OCI-LY1 (cell line): ENCODE measurements at regions not wholly inside any gene's neighbourhood (a gene's known extent, or its start where the extent isn't known, plus 50 kb on each side); places are given as distances from the start of the nearest gene placed in this dataset.

ENCODE experiments used
- H2AFZ ChIP-seq: fragments of 200-600 bp; sonication (generic), shearing (Covaris generic); 2 replicates; pipeline ENCODE4 v1.6.0; 2014; ENCODE audit warnings: antibody characterized with exemption, mild to moderate bottlenecking, low read length
- H3F3A ChIP-seq: fragments of 200-600 bp; sonication (generic), shearing (Covaris generic); 2 replicates; pipeline ENCODE4 v1.6.0; 2014; ENCODE audit warnings: mild to moderate bottlenecking, antibody characterized with exemption, low read length, moderate library complexity; ENCODE audit not compliant: insufficient read depth
- H3K27ac ChIP-seq: fragments of 200-600 bp; sonication (generic); 2 replicates; pipeline ENCODE4 v1.5.1; 2014; ENCODE audit warnings: low read length, mixed run types, mild to moderate bottlenecking, low read depth; ENCODE audit not compliant: poor library complexity, severe bottlenecking
- H3K27me3 ChIP-seq: fragments of 200-600 bp; sonication (generic); 2 replicates; pipeline ENCODE4 v1.6.0; 2014; ENCODE audit warnings: antibody characterized with exemption, mild to moderate bottlenecking, low read length, moderate library complexity; ENCODE audit not compliant: insufficient read depth
- H3K36me3 ChIP-seq: fragments of 200-600 bp; sonication (generic); 2 replicates; pipeline ENCODE4 v1.6.1; 2014; ENCODE audit warnings: mild to moderate bottlenecking, antibody characterized with exemption, low read length, moderate library complexity, mixed read lengths; ENCODE audit not compliant: insufficient read depth
- H3K4me1 ChIP-seq: fragments of 200-600 bp; sonication (generic); 2 replicates; pipeline ENCODE4 v1.5.1; 2014; ENCODE audit warnings: mild to moderate bottlenecking, low read length, moderate library complexity; ENCODE audit not compliant: insufficient read depth, severe bottlenecking
- H3K4me2 ChIP-seq: fragments of 200-600 bp; sonication (generic), shearing (Covaris generic); 2 replicates; pipeline ENCODE4 v1.6.1; 2014; ENCODE audit warnings: low read length
- H3K4me3 ChIP-seq: fragments of 200-600 bp; sonication (generic); 2 replicates; pipeline ENCODE4 v1.5.1; 2014; ENCODE audit warnings: low read length, low read depth, mild to moderate bottlenecking, mixed read lengths; ENCODE audit not compliant: poor library complexity, severe bottlenecking
- H3K79me2 ChIP-seq: fragments of 200-600 bp; shearing (Covaris generic); 2 replicates; pipeline ENCODE4 v1.6.1; 2016; ENCODE audit warnings: mixed run types, low read length, mixed read lengths; ENCODE audit not compliant: insufficient read depth
- H3K9ac ChIP-seq: fragments of 200-600 bp; sonication (generic), shearing (Covaris generic); 2 replicates; pipeline ENCODE4 v1.6.1; 2014; ENCODE audit warnings: mild to moderate bottlenecking, low read length, mixed read lengths
- H3K9me2 ChIP-seq: fragments of 200-600 bp; sonication (generic), shearing (Covaris generic); 2 replicates; pipeline ENCODE4 v1.6.1; 2014; ENCODE audit warnings: low read depth, mild to moderate bottlenecking, low read length, mixed read lengths
- H3K9me3 ChIP-seq: fragments of 200-600 bp; shearing (Covaris generic); 2 replicates; pipeline ENCODE4 v1.6.1; 2014; ENCODE audit warnings: low read length, mixed read lengths
- H4K20me1 ChIP-seq: fragments of 200-600 bp; sonication (generic), shearing (Covaris generic); 2 replicates; pipeline ENCODE4 v1.6.0; 2016; ENCODE audit warnings: mild to moderate bottlenecking, low read length; ENCODE audit not compliant: insufficient read depth
- EZH2 ChIP-seq: fragments of 200-600 bp; sonication (generic), shearing (Covaris generic); IDR thresholded peaks from 2 replicates; pipeline ENCODE4 v1.8.0; 2017; ENCODE audit warnings: borderline replicate concordance, mixed run types, mild to moderate bottlenecking, antibody characterized with exemption, low read length, moderate library complexity, mixed read lengths
- TF ChIP-seq, protein P1 (sequence below): fragments of 200-600 bp; sonication (generic), shearing (Covaris generic); IDR thresholded peaks from 2 replicates; pipeline ENCODE4 v1.5.1; 2017; ENCODE audit warnings: mild to moderate bottlenecking, antibody characterized with exemption, low read length, moderate library complexity, mixed read lengths

DNA sequence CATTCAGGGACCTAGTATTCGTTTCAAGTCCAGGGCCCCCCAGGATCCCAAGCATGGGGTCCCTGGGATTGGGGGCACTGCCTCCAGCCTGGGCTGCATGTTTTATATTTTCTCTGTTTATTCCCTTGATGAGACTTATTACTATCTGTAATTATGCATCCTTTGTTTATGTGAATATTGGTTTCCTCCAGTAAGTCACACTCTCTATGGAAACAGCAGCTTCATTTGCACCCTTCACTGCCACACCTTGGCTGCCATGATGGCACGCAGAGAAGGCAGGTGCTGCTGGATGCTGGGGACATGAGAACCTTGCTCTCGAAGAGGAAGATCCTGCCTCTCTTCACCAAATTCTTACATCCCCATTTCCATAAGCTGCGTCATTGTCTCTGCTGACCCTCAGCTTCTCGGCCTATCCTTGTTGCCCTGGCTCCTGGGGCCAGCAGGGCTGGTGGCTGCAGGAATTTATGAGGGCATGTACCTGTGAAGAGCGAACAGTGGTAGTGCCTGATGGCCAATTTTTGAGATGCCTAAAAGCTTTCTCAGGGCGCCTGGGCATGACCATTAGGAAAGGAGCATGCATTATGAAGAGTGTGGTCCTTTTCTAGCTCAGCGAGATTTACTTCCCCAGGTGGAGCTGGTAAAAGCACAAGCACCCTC lies 479.3 kb upstream of the KLF6 start:
- H3K27me3 ChIP-seq, result no peaks in the 10 kb centered on the region
- H3K79me2 ChIP-seq, result no peaks in the 10 kb centered on the region
- H4K20me1 ChIP-seq, result no peaks in the 10 kb centered on the region
- H3K4me1 ChIP-seq, result no peaks in the 10 kb centered on the region
- no peak overlapping the region for H3K4me2 ChIP-seq
- H3K9me2 ChIP-seq, result no peaks in the 10 kb centered on the region
- no peaks in the 10 kb centered on the region for H3F3A ChIP-seq
- no peak overlapping the region for H3K4me3 ChIP-seq
- no peaks in the 10 kb centered on the region for H3K36me3 ChIP-seq
- no peak overlapping the region for H3K27ac ChIP-seq
- TF ChIP-seq, protein P1, sequence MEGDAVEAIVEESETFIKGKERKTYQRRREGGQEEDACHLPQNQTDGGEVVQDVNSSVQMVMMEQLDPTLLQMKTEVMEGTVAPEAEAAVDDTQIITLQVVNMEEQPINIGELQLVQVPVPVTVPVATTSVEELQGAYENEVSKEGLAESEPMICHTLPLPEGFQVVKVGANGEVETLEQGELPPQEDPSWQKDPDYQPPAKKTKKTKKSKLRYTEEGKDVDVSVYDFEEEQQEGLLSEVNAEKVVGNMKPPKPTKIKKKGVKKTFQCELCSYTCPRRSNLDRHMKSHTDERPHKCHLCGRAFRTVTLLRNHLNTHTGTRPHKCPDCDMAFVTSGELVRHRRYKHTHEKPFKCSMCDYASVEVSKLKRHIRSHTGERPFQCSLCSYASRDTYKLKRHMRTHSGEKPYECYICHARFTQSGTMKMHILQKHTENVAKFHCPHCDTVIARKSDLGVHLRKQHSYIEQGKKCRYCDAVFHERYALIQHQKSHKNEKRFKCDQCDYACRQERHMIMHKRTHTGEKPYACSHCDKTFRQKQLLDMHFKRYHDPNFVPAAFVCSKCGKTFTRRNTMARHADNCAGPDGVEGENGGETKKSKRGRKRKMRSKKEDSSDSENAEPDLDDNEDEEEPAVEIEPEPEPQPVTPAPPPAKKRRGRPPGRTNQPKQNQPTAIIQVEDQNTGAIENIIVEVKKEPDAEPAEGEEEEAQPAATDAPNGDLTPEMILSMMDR, result no peak
- no peak for TF ChIP-seq EZH2
- no peak overlapping the region for H2AFZ ChIP-seq
- no peak overlapping the region for H3K9ac ChIP-seq
- no peaks in the 10 kb centered on the region for H3K9me3 ChIP-seq

DNA sequence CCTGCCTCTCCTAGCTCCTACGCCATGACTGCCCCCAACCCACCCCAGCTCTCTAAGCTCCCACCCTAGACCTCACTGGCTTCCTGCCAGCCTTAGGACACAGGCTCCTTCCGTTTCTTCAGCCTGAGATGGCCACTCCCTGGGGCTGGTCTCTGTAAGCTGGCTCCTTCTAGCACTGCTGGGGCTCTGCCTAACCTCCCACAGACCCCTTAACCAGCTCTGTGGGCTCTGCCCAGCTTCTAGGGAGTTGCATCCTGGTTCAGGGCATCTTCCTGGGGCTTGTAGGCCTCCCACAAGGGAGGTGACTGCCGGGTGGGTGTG lies 478.6 kb upstream of the KLF6 start:
- Histone ChIP-seq H3K27ac (no peak overlapping the region), H3K4me2 (no peak overlapping the region), H3K36me3 (no peaks in the 10 kb centered on the region), H3K27me3 (no peaks in the 10 kb centered on the region), H3K9me3 (no peaks in the 10 kb centered on the region), H3K9me2 (no peaks in the 10 kb centered on the region), H3K9ac (no peak overlapping the region), H3K4me1 (no peaks in the 10 kb centered on the region), H4K20me1 (no peaks in the 10 kb centered on the region), H3K79me2 (no peaks in the 10 kb centered on the region), H2AFZ (no peak overlapping the region), H3K4me3 (no peak overlapping the region), H3F3A (no peaks in the 10 kb centered on the region)
- TF ChIP-seq, protein P1, result no peak
- TF ChIP-seq EZH2, result no peak

DNA sequence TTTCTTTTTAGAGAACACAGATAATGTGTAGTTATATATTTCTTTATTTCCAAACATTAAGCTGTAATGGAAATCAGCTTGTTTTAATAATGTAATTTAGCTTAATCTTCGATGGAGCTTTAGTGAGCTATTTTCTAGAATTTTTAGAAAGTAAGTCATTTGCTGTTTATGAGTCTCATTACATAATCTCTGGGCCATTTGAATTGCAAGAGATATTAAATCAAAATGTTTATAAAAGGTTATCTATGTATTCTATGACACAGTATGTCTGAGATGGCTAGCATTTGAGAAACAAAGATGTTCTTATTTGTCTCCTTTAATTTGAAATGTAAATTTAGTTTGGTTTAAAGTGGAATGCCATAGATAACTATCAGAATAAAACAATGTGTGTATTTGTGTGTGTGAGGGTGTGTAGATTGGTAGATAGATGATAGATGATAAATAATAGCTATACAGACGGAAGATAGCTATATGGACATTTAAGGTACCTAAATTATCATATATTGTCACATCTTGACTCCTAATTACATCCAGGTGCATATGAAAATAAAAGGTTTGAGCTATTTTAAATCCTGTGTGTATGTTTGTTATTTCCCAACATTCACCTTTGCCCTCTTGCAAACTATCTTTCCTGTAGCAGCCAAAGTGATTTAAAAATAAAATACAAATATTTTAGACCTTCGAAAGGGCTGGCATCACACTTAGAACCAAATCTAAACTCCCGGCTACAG lies 478.0 kb upstream of the KLF6 start:
- Histone ChIP-seq H3K27me3 (no peaks in the 10 kb centered on the region), H3K79me2 (no peaks in the 10 kb centered on the region), H3K36me3 (no peaks in the 10 kb centered on the region), H3K4me1 (no peaks in the 10 kb centered on the region), H4K20me1 (no peaks in the 10 kb centered on the region), H3K4me2 (no peak overlapping the region), H3F3A (no peaks in the 10 kb centered on the region), H3K9me2 (no peaks in the 10 kb centered on the region), H3K9ac (no peak overlapping the region), H3K9me3 (no peaks in the 10 kb centered on the region), H3K27ac (no peak overlapping the region), H2AFZ (no peak overlapping the region), H3K4me3 (no peak overlapping the region)
- no peak for TF ChIP-seq EZH2
- TF ChIP-seq, protein P1, result no peak
